Gastroesophageal sphincter (tissue), 3 donors: ENCODE measurements at regions not wholly inside any gene's neighbourhood (a gene's known extent, or its start where the extent isn't known, plus 50 kb on each side); places are given as distances from the start of the nearest gene placed in this dataset.

Experiments used
- EP300 ChIP-seq: sonication (generic); formaldehyde crosslinking; IDR thresholded peaks from one replicate; pipeline ENCODE4 v1.6.1; 2017; ENCODE audit warnings: antibody characterized with exemption, mild to moderate bottlenecking
- POLR2A ChIP-seq, 2 donors: fragments of 450-650 bp; IDR thresholded peaks; one replicate each; pipeline ENCODE4 v1.6.1; 2017; ENCODE audit warnings: antibody characterized with exemption in 2 of 2, mild to moderate bottlenecking in 2 of 2, moderate library complexity in 1 of 2
- TF ChIP-seq, protein P1 (sequence below), 4 experiments: fragments of 200-600 bp in 2 of 4; fragments of 450-650 bp in 2 of 4; sonication (generic) in 1 of 4; IDR thresholded peaks; one replicate each; pipeline ENCODE4 v1.5.1; 2017 to 2019; ENCODE audit warnings: antibody characterized with exemption in 4 of 4, mild to moderate bottlenecking in 2 of 4, moderate library complexity in 2 of 4

DNA sequence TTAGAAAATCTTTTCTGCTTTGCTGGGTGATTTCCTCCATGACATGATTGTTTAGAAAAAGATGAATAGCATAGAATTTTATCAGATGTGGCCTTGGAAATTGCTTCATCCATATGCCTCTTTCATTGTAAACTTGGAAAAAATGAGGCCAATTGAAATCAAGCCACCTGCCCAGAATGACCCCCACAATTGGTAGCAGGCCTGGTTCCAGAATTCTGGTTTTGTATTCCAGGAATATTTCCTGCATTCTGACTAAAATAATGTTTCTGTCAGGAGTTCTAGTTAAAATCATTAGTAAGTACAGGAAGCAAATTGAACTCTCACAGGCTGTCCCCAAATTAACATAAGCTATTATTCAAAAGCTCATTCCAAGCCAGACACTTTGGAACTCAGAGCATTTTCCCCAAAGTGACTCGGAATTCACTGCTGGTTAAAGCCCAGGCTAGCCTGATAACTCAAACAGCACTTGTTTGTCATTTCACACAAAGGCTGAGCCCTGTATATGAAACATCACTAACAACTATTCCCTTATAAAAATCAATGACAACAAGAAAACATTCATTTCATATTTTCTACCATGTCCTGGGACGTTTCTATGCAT lies 75.1 kb upstream of the ADCY2 start:
- TF ChIP-seq POLR2A (IDR thresholded peaks at IDR 0.05) (no peak), EP300 (no peak)
- TF ChIP-seq, protein P1, sequence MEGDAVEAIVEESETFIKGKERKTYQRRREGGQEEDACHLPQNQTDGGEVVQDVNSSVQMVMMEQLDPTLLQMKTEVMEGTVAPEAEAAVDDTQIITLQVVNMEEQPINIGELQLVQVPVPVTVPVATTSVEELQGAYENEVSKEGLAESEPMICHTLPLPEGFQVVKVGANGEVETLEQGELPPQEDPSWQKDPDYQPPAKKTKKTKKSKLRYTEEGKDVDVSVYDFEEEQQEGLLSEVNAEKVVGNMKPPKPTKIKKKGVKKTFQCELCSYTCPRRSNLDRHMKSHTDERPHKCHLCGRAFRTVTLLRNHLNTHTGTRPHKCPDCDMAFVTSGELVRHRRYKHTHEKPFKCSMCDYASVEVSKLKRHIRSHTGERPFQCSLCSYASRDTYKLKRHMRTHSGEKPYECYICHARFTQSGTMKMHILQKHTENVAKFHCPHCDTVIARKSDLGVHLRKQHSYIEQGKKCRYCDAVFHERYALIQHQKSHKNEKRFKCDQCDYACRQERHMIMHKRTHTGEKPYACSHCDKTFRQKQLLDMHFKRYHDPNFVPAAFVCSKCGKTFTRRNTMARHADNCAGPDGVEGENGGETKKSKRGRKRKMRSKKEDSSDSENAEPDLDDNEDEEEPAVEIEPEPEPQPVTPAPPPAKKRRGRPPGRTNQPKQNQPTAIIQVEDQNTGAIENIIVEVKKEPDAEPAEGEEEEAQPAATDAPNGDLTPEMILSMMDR (IDR thresholded peaks at IDR 0.05): no peak
